SK-N-SH treated with all-trans-retinoic acid at 6 μM for 48 hours (cell line): ENCODE measurements at regions not wholly inside any gene's neighbourhood (a gene's known extent, or its start where the extent isn't known, plus 50 kb on each side); places are given as distances from the start of the nearest gene placed in this dataset.

Source experiments
- ARNTL ChIP-seq: fragments of 450-650 bp; formaldehyde crosslinking; IDR thresholded peaks from 2 replicates; pipeline ENCODE4 v1.5.0; 2020; ENCODE audit warnings: low read depth, mild to moderate bottlenecking, moderate library complexity, borderline replicate concordance
- BACH2 ChIP-seq: fragments of 250-450 bp; sonication (Bioruptor Pico); IDR thresholded peaks from 2 replicates; pipeline ENCODE4 v1.9.0; 2021; ENCODE audit warnings: mild to moderate bottlenecking, borderline replicate concordance
- CSDC2 ChIP-seq: fragments of 250-450 bp; sonication (Bioruptor Pico); IDR thresholded peaks from 2 replicates; pipeline ENCODE4 v1.5.0; 2020; ENCODE audit warnings: mild to moderate bottlenecking, moderate library complexity
- OSR1 ChIP-seq: fragments of 250-450 bp; sonication (Bioruptor Pico); IDR thresholded peaks from 2 replicates; pipeline ENCODE4 v1.8.0; 2022; ENCODE audit warnings: moderate library complexity, mild to moderate bottlenecking, inconsistent platforms
- PATZ1 ChIP-seq: fragments of 250-450 bp; sonication (Bioruptor Pico); IDR thresholded peaks from 2 replicates; pipeline ENCODE4 v1.8.0; 2020; ENCODE audit warnings: mild to moderate bottlenecking, moderate library complexity, borderline replicate concordance
- POU6F1 ChIP-seq: fragments of 250-450 bp; sonication (Bioruptor Pico); IDR thresholded peaks from 2 replicates; pipeline ENCODE4 v1.8.0; 2021; ENCODE audit warnings: low read depth, mild to moderate bottlenecking, moderate library complexity, borderline replicate concordance
- PPARA ChIP-seq: fragments of 250-450 bp; sonication (Bioruptor Pico); IDR thresholded peaks from 2 replicates; pipeline ENCODE4 v1.5.0; 2020; ENCODE audit warnings: mild to moderate bottlenecking, borderline replicate concordance
- RARB ChIP-seq: fragments of 250-450 bp; sonication (Bioruptor Pico); IDR thresholded peaks from 2 replicates; pipeline ENCODE4 v1.8.0; 2021; ENCODE audit warnings: mild to moderate bottlenecking, moderate library complexity
- TCF4 ChIP-seq: fragments of 250-450 bp; sonication (Bioruptor Pico); IDR thresholded peaks from 2 replicates; pipeline ENCODE4 v1.8.0; 2021; ENCODE audit warnings: mild to moderate bottlenecking, moderate library complexity, borderline replicate concordance
- ZFP3 ChIP-seq: fragments of 250-450 bp; sonication (Bioruptor Pico); IDR thresholded peaks from 2 replicates; pipeline ENCODE4 v1.5.0; 2020; ENCODE audit warnings: mild to moderate bottlenecking, moderate library complexity
- ZFP30 ChIP-seq: fragments of 450-650 bp; formaldehyde crosslinking; IDR thresholded peaks from 2 replicates; pipeline ENCODE4 v1.5.0; 2022; ENCODE audit warnings: mild to moderate bottlenecking, moderate library complexity
- ZNF565 ChIP-seq: fragments of 450-650 bp; formaldehyde crosslinking; conservative IDR thresholded peaks from 2 replicates; pipeline ENCODE4 v1.5.0; 2020; ENCODE audit warnings: low read depth, mild to moderate bottlenecking, moderate library complexity

DNA sequence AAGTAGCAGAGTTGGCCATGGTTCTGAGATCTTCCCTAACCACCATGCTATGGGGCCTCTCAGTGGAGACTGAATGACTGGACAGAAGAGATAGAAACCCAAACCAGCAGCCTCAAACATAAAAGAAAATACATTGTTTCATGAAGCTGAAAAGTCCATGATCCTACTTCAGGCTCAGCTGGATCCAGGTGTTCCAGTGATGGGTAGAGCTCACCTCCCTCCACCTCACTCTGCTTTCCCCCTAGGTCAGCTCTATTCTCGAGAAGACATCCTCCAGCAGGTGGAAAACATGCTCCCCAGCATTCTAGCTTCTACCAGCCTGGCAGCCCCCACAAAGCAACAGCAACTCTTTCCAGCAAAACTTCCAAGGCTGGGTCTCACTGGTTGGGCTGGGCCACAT, 132.1 kb downstream of the OAT start:
- TF ChIP-seq PATZ1 (CRISPR knock-in tag) (no peak), ZNF565 (CRISPR knock-in tag) (no peak), ARNTL (no peak), ZFP3 (CRISPR knock-in tag) (no peak), PPARA (CRISPR knock-in tag) (no peak), BACH2 (no peak), ZFP30 (CRISPR knock-in tag) (no peak), TCF4 (CRISPR knock-in tag) (no peak), RARB (CRISPR knock-in tag) (no peak), POU6F1 (CRISPR knock-in tag) (no peak), OSR1 (CRISPR knock-in tag) (no peak), CSDC2 (CRISPR knock-in tag) (no peak)
